ENCODE measurements at regions not wholly inside any gene's neighbourhood (a gene's known extent, or its start where the extent isn't known, plus 50 kb on each side); places are given as distances from the start of the nearest gene placed in this dataset.
"Not testable (repeated sequence)": the region's sequence is repeated elsewhere in the genome, so short reads cannot be mapped to it uniquely, and the experiment has no call there.

GRCh38 chr4:24349168-24349996 lies 235.0 kb downstream of the DHX15 start:
- H3K4me3 Mint-ChIP-seq; H3K27ac Mint-ChIP-seq; H3K9me3 Mint-ChIP-seq; H3K36me3 Mint-ChIP-seq (ENCODE audit: low read depth); intact Hi-C loops (cut with micrococcal nuclease); DNase-seq; H3K4me1 Mint-ChIP-seq (ENCODE audit: low read depth); H3K27me3 Mint-ChIP-seq (ENCODE audit: low read depth): not testable (repeated sequence)
- CTCF ChIA-PET: interaction anchor here (1.2 to 1.5 kb wide), 2 partner anchors 69 to 70 kb away, joined by 4 read pairs; no protein-coding TSS in a partner anchor

- no peaks in the 10 kb centered on the region for H3K4me1 Mint-ChIP-seq (ENCODE audit: low read depth)
- no peaks in the 10 kb centered on the region for H3K27me3 Mint-ChIP-seq (ENCODE audit: low read depth)
- CTCF ChIA-PET: no interaction called here
- no peak overlapping the region for H3K4me3 Mint-ChIP-seq
- DNase-seq: no peak
- peaks cover under 1% of the 10 kb centered on the region for H3K9me3 Mint-ChIP-seq
- no peak overlapping the region for H3K27ac Mint-ChIP-seq
- intact Hi-C loops (cut with micrococcal nuclease): no loop called here
- no peaks in the 10 kb centered on the region for H3K36me3 Mint-ChIP-seq (ENCODE audit: low read depth)
Measured at GRCh38 chr4:24339260-24339659, 245.1 kb downstream of the DHX15 start.

GRCh38 chr4:24337451-24338190 lies 246.7 kb downstream of the DHX15 start:
- Mint-ChIP-seq H3K27me3 (ENCODE audit: low read depth) (no peaks in the 10 kb centered on the region), H3K9me3 (no peaks in the 10 kb centered on the region), H3K4me1 (ENCODE audit: low read depth) (no peaks in the 10 kb centered on the region), H3K4me3 (no peak overlapping the region), H3K36me3 (ENCODE audit: low read depth) (no peaks in the 10 kb centered on the region), H3K27ac (no peak overlapping the region)
- no peak for DNase-seq
- CTCF ChIA-PET: no interaction called here
- intact Hi-C loops (cut with micrococcal nuclease): no loop called here

GRCh38 chr4:24335616-24336015 lies 248.7 kb downstream of the DHX15 start:
- no peaks in the 10 kb centered on the region for H3K27me3 Mint-ChIP-seq (ENCODE audit: low read depth)
- no peak overlapping the region for H3K27ac Mint-ChIP-seq
- intact Hi-C loops (cut with micrococcal nuclease): no loop called here
- H3K9me3 Mint-ChIP-seq: no peaks in the 10 kb centered on the region
- no peaks in the 10 kb centered on the region for H3K4me1 Mint-ChIP-seq (ENCODE audit: low read depth)
- no peaks in the 10 kb centered on the region for H3K36me3 Mint-ChIP-seq (ENCODE audit: low read depth)
- CTCF ChIA-PET: no interaction called here
- DNase-seq: no peak
- H3K4me3 Mint-ChIP-seq: no peak overlapping the region

- no peak for DNase-seq
- Mint-ChIP-seq H3K27ac (no peak overlapping the region), H3K9me3 (no peaks in the 10 kb centered on the region), H3K4me1 (ENCODE audit: low read depth) (no peaks in the 10 kb centered on the region), H3K27me3 (ENCODE audit: low read depth) (no peaks in the 10 kb centered on the region), H3K36me3 (ENCODE audit: low read depth) (no peaks in the 10 kb centered on the region), H3K4me3 (no peak overlapping the region)
- intact Hi-C loops (cut with micrococcal nuclease): no loop called here
- CTCF ChIA-PET: no interaction called here
Measured at GRCh38 chr4:24334906-24335305, 249.4 kb downstream of the DHX15 start.

- intact Hi-C loops (cut with micrococcal nuclease): no loop called here
- CTCF ChIA-PET: no interaction called here
- Mint-ChIP-seq H3K4me1 (ENCODE audit: low read depth) (no peaks in the 10 kb centered on the region), H3K36me3 (ENCODE audit: low read depth) (no peaks in the 10 kb centered on the region), H3K4me3 (no peak overlapping the region), H3K9me3 (no peaks in the 10 kb centered on the region), H3K27me3 (ENCODE audit: low read depth) (no peaks in the 10 kb centered on the region), H3K27ac (no peak overlapping the region)
- no peak for DNase-seq
Measured at GRCh38 chr4:24330573-24330972, 253.8 kb downstream of the DHX15 start.

GRCh38 chr4:24330172-24330571 lies 254.2 kb downstream of the DHX15 start:
- CTCF ChIA-PET: interaction anchor here (0.6 kb wide), 1 partner anchor 131 kb away, joined by 3 read pairs; no protein-coding TSS in a partner anchor
- DNase-seq: no peak
- Mint-ChIP-seq H3K27ac (no peak overlapping the region), H3K9me3 (no peaks in the 10 kb centered on the region), H3K27me3 (ENCODE audit: low read depth) (no peaks in the 10 kb centered on the region), H3K4me1 (ENCODE audit: low read depth) (no peaks in the 10 kb centered on the region), H3K36me3 (ENCODE audit: low read depth) (no peaks in the 10 kb centered on the region), H3K4me3 (no peak overlapping the region)
- intact Hi-C loops (cut with micrococcal nuclease): no loop called here

GRCh38 chr4:24328711-24329110 lies 255.6 kb downstream of the DHX15 start:
- Mint-ChIP-seq H3K4me3 (no peak overlapping the region), H3K27me3 (ENCODE audit: low read depth) (no peaks in the 10 kb centered on the region), H3K36me3 (ENCODE audit: low read depth) (no peaks in the 10 kb centered on the region), H3K9me3 (no peaks in the 10 kb centered on the region), H3K27ac (no peak overlapping the region), H3K4me1 (ENCODE audit: low read depth) (no peaks in the 10 kb centered on the region)
- intact Hi-C loops (cut with micrococcal nuclease): no loop called here
- no peak for DNase-seq
- CTCF ChIA-PET: no interaction called here

- Mint-ChIP-seq H3K9me3 (no peaks in the 10 kb centered on the region), H3K4me3 (no peak overlapping the region), H3K27me3 (ENCODE audit: low read depth) (no peaks in the 10 kb centered on the region), H3K4me1 (ENCODE audit: low read depth) (no peaks in the 10 kb centered on the region), H3K36me3 (ENCODE audit: low read depth) (no peaks in the 10 kb centered on the region), H3K27ac (no peak overlapping the region)
- DNase-seq: no peak
- CTCF ChIA-PET: no interaction called here
- intact Hi-C loops (cut with micrococcal nuclease): no loop called here
Measured at GRCh38 chr4:24328310-24328709, 256.0 kb downstream of the DHX15 start.

- no peak for DNase-seq
- intact Hi-C loops (cut with micrococcal nuclease): no loop called here
- H3K4me1 Mint-ChIP-seq (ENCODE audit: low read depth): no peaks in the 10 kb centered on the region
- no peak overlapping the region for H3K4me3 Mint-ChIP-seq
- H3K27me3 Mint-ChIP-seq (ENCODE audit: low read depth): peaks cover 9% of the 10 kb centered on the region
- no peaks in the 10 kb centered on the region for H3K36me3 Mint-ChIP-seq (ENCODE audit: low read depth)
- CTCF ChIA-PET: no interaction called here
- H3K27ac Mint-ChIP-seq: no peak overlapping the region
- H3K9me3 Mint-ChIP-seq: no peaks in the 10 kb centered on the region
Measured at GRCh38 chr4:24322995-24323394, 261.4 kb downstream of the DHX15 start.

GRCh38 chr4:24322511-24322910 lies 261.8 kb downstream of the DHX15 start:
- Mint-ChIP-seq H3K27me3 (ENCODE audit: low read depth) (peaks cover 9% of the 10 kb centered on the region), H3K4me3 (no peak overlapping the region), H3K27ac (no peak overlapping the region), H3K9me3 (no peaks in the 10 kb centered on the region), H3K36me3 (ENCODE audit: low read depth) (no peaks in the 10 kb centered on the region), H3K4me1 (ENCODE audit: low read depth) (no peaks in the 10 kb centered on the region)
- DNase-seq: no peak
- CTCF ChIA-PET: interaction anchor here (0.7 kb wide), 1 partner anchor 96 kb away, joined by 3 read pairs; no protein-coding TSS in a partner anchor
- intact Hi-C loops (cut with micrococcal nuclease): no loop called here

- H3K4me3 Mint-ChIP-seq: no peak overlapping the region
- H3K27ac Mint-ChIP-seq: no peak overlapping the region
- no peak for DNase-seq
- intact Hi-C loops (cut with micrococcal nuclease): no loop called here
- H3K27me3 Mint-ChIP-seq (ENCODE audit: low read depth): peaks cover 9% of the 10 kb centered on the region
- no peaks in the 10 kb centered on the region for H3K36me3 Mint-ChIP-seq (ENCODE audit: low read depth)
- H3K9me3 Mint-ChIP-seq: no peaks in the 10 kb centered on the region
- H3K4me1 Mint-ChIP-seq (ENCODE audit: low read depth): no peaks in the 10 kb centered on the region
- CTCF ChIA-PET: no interaction called here
Measured at GRCh38 chr4:24321616-24322015, 262.7 kb downstream of the DHX15 start.

GRCh38 chr4:24321131-24321530 lies 263.2 kb downstream of the DHX15 start:
- peaks cover 9% of the 10 kb centered on the region for H3K27me3 Mint-ChIP-seq (ENCODE audit: low read depth)
- no peaks in the 10 kb centered on the region for H3K36me3 Mint-ChIP-seq (ENCODE audit: low read depth)
- H3K4me3 Mint-ChIP-seq: no peak overlapping the region
- no peak for DNase-seq
- H3K27ac Mint-ChIP-seq: no peak overlapping the region
- H3K4me1 Mint-ChIP-seq (ENCODE audit: low read depth): no peaks in the 10 kb centered on the region
- CTCF ChIA-PET: no interaction called here
- intact Hi-C loops (cut with micrococcal nuclease): no loop called here
- H3K9me3 Mint-ChIP-seq: no peaks in the 10 kb centered on the region

Measured in activated naive CD4-positive, alpha-beta T cell treated with anti-CD3 and anti-CD28 coated beads for 36 hours (primary cell).